Chondrocyte (in vitro differentiated cells): ENCODE measurements at regions not wholly inside any gene's neighbourhood (a gene's known extent, or its start where the extent isn't known, plus 50 kb on each side); places are given as distances from the start of the nearest gene placed in this dataset.

ENCODE experiments used
- DNase-seq: peaks from one replicate; pipeline ENCODE4 v3.0.0; 2021; ENCODE audit warnings: mixed read lengths, low spot score
- H3K27ac Mint-ChIP-seq: one replicate; pipeline ENCODE4 v1.8.0; 2021; ENCODE audit warnings: mild to moderate bottlenecking, moderate library complexity, mixed read lengths; ENCODE audit not compliant: unreplicated experiment
- H3K27me3 Mint-ChIP-seq: 2 replicates; pipeline ENCODE4 v1.8.0; 2021; ENCODE audit warnings: low read depth, mixed read lengths
- H3K36me3 Mint-ChIP-seq: 2 replicates; pipeline ENCODE4 v1.8.0; 2021; ENCODE audit warnings: low read depth, mixed read lengths
- H3K4me1 Mint-ChIP-seq: 2 replicates; pipeline ENCODE4 v1.8.0; 2021; ENCODE audit warnings: low read depth, mild to moderate bottlenecking, mixed read lengths
- H3K4me3 Mint-ChIP-seq: one replicate; pipeline ENCODE4 v1.8.0; 2021; ENCODE audit warnings: mild to moderate bottlenecking, moderate library complexity, mixed read lengths; ENCODE audit not compliant: unreplicated experiment
- H3K9me3 Mint-ChIP-seq: 2 replicates; pipeline ENCODE4 v1.8.0; 2021; ENCODE audit warnings: low read depth, mixed read lengths
- CTCF ChIP-seq: fragments of 200-600 bp; sonication (generic); IDR thresholded peaks from 2 replicates; pipeline ENCODE4 v1.5.0; 2021; ENCODE audit warnings: antibody characterized with exemption, mild to moderate bottlenecking, moderate library complexity

- H3K4me3 Mint-ChIP-seq, result no peak overlapping the region
- DNase-seq, result no peak
- peaks cover 15% of the 10 kb centered on the region for H3K9me3 Mint-ChIP-seq
- no peak overlapping the region for H3K27ac Mint-ChIP-seq
- H3K27me3 Mint-ChIP-seq, result peaks cover 2% of the 10 kb centered on the region
- H3K4me1 Mint-ChIP-seq, result peaks cover 16% of the 10 kb centered on the region
- TF ChIP-seq CTCF, result no peak
- H3K36me3 Mint-ChIP-seq, result peaks cover 8% of the 10 kb centered on the region
These were observed 410.8 kb upstream of the MCTP2 start for GRCh38 chr15:93820566-93820965.

GRCh38 chr15:93819826-93820225 lies 411.5 kb upstream of the MCTP2 start:
- TF ChIP-seq CTCF, result no peak
- peaks cover 8% of the 10 kb centered on the region for H3K36me3 Mint-ChIP-seq
- H3K4me3 Mint-ChIP-seq, result no peak overlapping the region
- no peak overlapping the region for H3K27ac Mint-ChIP-seq
- no peak for DNase-seq
- H3K27me3 Mint-ChIP-seq, result peaks cover 2% of the 10 kb centered on the region
- H3K4me1 Mint-ChIP-seq, result peaks cover 16% of the 10 kb centered on the region
- peaks cover 21% of the 10 kb centered on the region for H3K9me3 Mint-ChIP-seq

- H3K4me1 Mint-ChIP-seq, result peaks cover 14% of the 10 kb centered on the region
- peaks cover 2% of the 10 kb centered on the region for H3K27me3 Mint-ChIP-seq
- peaks cover 25% of the 10 kb centered on the region for H3K9me3 Mint-ChIP-seq
- no peak for DNase-seq
- no peak for TF ChIP-seq CTCF
- H3K27ac Mint-ChIP-seq, result no peak overlapping the region
- H3K4me3 Mint-ChIP-seq, result no peak overlapping the region
- peaks cover 10% of the 10 kb centered on the region for H3K36me3 Mint-ChIP-seq
These were observed 414.5 kb upstream of the MCTP2 start for GRCh38 chr15:93816815-93817214.

GRCh38 chr15:93811305-93811704 lies 420.1 kb upstream of the MCTP2 start:
- TF ChIP-seq CTCF, result no peak
- H3K27me3 Mint-ChIP-seq, result peaks cover 13% of the 10 kb centered on the region
- no peak overlapping the region for H3K4me3 Mint-ChIP-seq
- H3K9me3 Mint-ChIP-seq, result peaks cover 11% of the 10 kb centered on the region
- peaks cover 2% of the 10 kb centered on the region for H3K36me3 Mint-ChIP-seq
- no peak overlapping the region for H3K27ac Mint-ChIP-seq
- no peak for DNase-seq
- H3K4me1 Mint-ChIP-seq, result peaks cover 15% of the 10 kb centered on the region

- H3K4me1 Mint-ChIP-seq, result peaks cover 13% of the 10 kb centered on the region
- DNase-seq, result no peak
- no peak overlapping the region for H3K27ac Mint-ChIP-seq
- peaks cover 2% of the 10 kb centered on the region for H3K9me3 Mint-ChIP-seq
- peaks cover 20% of the 10 kb centered on the region for H3K27me3 Mint-ChIP-seq
- H3K36me3 Mint-ChIP-seq, result peaks cover 2% of the 10 kb centered on the region
- no peak overlapping the region for H3K4me3 Mint-ChIP-seq
- no peak for TF ChIP-seq CTCF
These were observed 421.8 kb upstream of the MCTP2 start for GRCh38 chr15:93809516-93809915.
